ENCODE measurements at regions not wholly inside any gene's neighbourhood (a gene's known extent, or its start where the extent isn't known, plus 50 kb on each side); places are given as distances from the start of the nearest gene placed in this dataset.

GRCh38 chr7:138257459-138258196, 181.4 kb downstream of the AKR1D1 start:
- no peak for DNase-seq (ENCODE audit: low spot score)

GRCh38 chr7:138258197-138258559, 181.9 kb downstream of the AKR1D1 start:
- no peak for DNase-seq (ENCODE audit: low spot score)

- no peak for DNase-seq (ENCODE audit: low spot score)
Observed at GRCh38 chr7:138259675-138260074, 183.4 kb downstream of the AKR1D1 start.

DNA sequence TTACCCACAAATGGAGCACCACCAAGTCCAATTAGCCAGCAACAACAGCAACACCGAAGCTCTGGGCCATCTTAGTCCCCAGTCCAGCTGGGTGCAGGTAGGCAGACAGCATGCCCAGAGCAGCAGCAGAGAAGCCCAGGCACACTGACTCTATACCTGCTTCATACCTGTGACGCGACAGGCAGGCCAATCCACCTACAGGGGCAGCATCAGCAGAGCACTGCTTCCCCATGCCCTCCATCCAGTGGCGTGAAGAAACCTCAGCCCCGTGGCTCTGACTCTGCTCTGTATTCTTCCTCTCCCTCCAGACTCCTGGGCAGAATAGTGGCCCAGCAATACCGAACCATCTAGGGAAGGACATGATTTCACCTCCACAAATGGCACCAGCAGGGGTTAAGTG, 191.7 kb downstream of the AKR1D1 start:
- no peak for DNase-seq (ENCODE audit: low spot score)

DNA sequence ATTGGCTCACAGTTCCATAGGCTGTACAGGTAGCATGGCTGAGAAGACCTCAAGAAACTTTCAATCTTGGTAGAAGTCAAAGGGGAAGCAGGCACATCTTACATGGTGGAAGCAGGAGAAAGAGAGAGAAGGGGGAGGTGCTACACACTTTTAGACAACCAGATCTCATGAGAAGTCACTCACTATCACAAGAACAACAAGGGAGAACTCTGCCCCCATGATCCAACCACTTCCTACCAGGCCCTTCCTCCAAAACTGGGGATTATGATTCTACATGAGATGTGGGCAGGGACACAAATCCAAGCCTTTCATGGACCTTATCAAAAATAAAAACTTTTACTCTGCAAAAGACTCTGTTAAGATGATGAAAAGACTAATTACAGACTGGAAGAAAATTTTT, 183.2 kb upstream of the TRIM24 start:
- no peak for DNase-seq (ENCODE audit: low spot score)

DNA sequence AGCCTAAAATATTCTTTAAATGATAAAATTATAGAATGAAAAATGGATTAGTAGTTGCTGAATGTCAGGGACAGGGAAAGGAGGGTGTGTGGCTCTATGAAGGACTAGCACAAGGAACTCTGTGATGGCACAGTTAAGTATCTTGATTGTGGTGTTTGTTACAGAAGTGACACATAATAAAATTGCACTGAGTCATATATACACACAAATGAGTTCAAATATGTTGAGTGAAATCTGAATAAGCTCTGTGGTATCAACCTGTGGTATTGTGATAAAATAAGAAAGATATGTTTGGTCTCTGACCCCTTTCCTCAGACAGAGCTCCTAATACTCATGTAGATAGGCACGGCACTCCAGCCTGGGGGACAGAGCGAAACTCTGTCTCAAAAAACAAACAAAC, 181.5 kb upstream of the TRIM24 start:
- no peak for DNase-seq (ENCODE audit: low spot score)

DNA sequence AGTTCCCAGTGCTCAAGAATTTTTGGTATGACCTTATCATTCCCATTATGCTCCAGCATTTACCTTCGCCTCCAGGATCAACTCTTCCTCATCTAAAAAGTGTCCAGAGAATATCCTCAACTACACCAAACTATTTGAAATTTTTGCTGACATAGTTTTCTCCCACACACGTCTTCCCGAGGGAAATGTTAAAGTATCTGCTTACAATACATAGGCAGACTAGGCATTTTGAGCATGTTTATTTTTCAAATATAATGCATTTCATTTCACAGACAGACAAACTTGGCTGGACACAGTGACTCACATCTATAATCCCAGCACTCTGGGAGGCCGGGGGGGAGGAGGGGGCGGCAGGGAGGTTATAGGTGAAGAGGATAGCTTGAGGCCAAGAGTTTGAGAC, 177.1 kb upstream of the TRIM24 start:
- no peak for DNase-seq (ENCODE audit: low spot score)

DNA sequence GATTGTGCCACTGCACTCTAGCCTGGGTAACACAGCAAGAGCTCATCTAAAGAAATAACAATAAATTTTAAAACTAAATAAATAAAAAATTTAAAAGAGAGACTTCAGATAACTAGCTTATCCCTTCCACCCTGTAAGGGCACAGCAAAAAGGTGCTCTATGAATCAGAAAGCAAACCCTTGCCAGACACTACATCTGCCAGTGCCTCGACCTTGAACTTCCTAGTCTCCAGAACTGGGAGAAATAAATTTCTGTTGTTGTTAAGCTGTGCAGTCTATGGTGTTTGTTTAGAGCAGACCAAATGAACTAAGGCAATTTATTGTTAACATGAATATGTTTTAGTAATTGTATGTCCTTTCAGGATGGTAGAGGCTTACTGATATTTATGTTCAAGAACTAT, 174.9 kb upstream of the TRIM24 start:
- no peak for DNase-seq (ENCODE audit: low spot score)

- DNase-seq (ENCODE audit: low spot score) = no peak
Observed at GRCh38 chr7:138286846-138287245, 173.2 kb upstream of the TRIM24 start.

DNA sequence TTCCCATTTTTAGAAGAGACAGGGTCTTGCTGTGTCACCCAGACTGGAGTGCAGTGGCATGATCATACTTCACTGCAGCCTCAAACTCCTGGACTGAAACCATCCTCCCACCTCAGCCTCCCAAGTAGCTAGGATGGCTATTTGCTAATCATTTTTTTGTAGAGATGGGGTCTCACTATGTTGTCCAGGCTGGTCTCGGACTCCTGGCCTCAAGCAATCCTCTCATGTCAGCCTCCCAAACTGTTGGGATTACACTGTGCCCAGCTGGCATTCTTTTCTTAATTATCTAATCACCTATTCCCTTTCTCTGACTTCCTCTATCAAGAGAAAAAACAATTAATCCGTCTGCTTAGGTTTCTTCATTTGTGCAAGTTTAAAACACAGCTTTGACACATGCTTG, 172.5 kb upstream of the TRIM24 start:
- no peak for DNase-seq (ENCODE audit: low spot score)

DNA sequence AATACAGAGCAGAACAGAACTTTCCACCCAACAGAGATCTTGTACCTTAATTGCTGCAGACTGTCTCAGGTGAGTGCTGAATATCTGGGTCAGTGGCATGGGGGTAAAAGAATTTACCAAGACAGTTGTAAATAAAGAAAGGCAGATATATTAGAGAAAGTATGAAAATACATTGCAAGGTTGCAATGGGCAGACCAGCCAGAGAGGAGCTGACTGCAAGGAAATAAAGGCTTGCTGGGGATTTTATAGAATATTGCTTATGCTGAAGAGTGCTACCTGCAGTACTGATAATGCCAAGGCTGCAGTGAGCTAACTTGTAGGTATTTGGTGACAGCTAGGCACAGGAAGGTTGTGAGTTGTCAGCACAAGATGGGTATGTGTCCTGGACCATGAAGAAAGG, 171.0 kb upstream of the TRIM24 start:
- DNase-seq (ENCODE audit: low spot score) = no peak

- no peak for DNase-seq (ENCODE audit: low spot score)
Observed at GRCh38 chr7:138289864-138290263, 170.2 kb upstream of the TRIM24 start.

- DNase-seq (ENCODE audit: low spot score) = no peak
Observed at GRCh38 chr7:138292951-138293350, 167.1 kb upstream of the TRIM24 start.

DNA sequence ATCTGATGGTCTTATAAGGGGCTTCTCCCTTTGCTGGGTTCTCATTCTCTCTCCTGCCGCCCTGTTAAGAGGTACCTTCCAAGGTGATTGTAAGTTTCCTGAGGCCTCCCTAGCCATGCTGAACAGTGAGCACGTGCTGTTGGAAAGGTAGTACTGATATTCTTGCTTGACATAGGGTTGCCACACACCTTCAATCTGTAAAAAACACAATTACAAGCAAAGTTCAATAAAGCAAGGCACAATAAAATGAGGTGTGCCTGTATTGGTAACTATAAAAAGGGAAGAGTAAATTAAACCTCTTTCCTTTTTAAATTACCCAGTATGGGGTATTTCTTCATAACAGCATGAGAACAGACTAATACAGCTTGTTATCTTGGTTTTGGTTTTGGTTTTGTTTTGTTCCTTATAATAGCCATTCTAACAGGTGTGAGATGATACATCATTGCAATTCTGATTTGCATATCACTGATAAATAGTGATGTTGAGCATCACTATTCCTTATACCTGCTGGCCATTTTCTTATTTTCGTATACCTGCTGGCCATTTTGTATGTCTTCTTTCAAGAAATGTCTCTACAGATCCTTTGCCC, 164.9 kb upstream of the TRIM24 start:
- no peak for DNase-seq (ENCODE audit: low spot score)

GRCh38 chr7:138297526-138297925, 162.5 kb upstream of the TRIM24 start:
- DNase-seq (ENCODE audit: low spot score) = no peak

DNA sequence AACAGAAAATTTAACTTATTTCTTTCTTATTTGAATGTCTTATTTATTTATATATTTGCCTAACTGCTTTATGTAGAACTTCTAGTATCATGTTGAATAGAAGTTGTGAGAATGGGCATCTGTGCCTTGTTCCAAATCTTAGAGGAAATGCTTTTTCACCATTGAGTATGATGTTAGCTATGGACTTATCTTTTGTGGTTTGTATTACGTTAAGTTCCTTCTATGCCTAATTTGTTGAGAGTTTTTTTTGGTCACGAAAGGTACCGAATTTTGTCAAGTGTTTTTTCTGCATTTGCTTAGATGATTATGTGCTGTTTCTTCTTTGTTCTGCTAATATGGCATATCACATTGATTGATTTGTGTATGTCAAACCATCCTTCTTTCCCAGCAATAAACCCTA, 161.0 kb upstream of the TRIM24 start:
- DNase-seq (ENCODE audit: low spot score) = no peak

DNA sequence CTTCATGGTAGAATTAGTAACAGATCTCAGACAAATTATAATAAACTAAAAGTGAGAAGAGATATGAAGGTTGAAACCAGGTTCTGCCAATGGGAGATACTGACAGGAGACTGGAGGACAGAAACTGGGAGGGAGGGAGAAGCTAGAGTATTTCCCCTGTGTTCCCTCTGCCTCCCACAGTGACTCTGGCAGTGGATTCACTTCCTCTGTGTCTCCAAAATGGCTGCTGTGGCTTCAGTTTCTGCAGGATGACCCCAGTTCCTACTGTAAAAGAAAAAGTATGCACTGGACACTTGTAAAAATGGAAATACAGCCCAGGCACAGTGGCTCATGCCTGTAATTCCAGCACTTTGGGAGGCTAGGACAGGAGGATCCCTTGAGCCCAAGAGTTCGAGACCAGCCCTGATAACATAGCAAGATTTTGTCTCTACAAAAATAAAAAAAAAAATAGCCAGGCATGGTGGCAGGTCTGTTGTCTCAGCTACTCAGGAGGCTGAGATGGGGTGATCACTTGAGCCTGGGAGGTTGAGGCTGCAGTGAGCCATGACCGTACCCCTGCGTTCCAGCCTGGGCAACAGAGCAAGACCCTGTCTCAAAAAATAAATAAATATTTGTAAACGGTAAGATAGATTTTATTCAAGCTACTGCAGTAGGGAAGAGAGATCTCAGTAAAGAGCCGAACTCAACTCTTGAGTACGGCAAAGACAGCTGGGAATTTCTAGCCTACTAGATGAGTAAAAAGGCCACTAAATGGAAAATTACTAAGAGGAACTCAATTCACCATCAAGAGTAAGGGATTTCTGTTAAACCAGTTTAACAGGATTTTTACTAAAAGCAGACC, 156.6 kb upstream of the TRIM24 start:
- DNase-seq (ENCODE audit: low spot score) = no peak

GRCh38 chr7:138304071-138304320, 156.1 kb upstream of the TRIM24 start:
- no peak for DNase-seq (ENCODE audit: low spot score)

DNA sequence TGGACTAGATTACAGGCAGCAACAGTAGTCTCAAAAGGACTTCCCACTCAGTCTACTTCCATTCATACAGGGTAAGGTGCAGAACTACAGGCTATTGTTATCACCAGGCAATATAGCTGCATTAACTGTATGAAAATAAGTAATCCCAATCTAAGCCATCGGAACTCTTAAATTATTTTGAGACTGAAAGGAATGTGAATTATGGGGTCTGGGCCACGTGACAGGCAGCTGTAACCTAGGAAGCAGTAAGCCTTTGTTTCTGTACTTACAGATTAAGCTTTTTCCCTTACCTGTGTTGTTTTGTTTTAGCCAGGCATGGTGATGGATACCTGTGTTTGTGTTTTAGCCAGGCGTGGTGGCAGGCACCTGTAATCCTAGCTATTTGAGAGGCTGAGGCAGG, 152.4 kb upstream of the TRIM24 start:
- no peak for DNase-seq (ENCODE audit: low spot score)

DNA sequence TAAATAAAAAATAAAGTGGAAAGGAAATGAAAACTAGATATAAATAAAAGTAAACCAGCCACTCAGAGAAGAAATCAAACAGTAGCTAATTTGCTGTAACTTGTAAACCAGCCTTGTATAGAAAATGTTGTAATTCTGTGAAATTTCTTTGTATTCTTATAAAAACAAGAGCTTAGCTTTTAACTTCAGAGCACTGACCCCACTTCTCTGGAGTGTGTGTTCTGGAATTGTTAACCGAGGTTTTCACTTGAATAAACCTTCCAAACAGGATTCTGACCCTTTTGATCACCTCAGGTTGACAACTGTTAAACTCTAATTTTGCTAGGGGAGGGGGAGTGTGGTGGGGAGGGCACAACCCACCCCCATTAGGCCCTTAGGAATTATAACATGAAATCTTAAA, 151.9 kb upstream of the TRIM24 start:
- no peak for DNase-seq (ENCODE audit: low spot score)

DNA sequence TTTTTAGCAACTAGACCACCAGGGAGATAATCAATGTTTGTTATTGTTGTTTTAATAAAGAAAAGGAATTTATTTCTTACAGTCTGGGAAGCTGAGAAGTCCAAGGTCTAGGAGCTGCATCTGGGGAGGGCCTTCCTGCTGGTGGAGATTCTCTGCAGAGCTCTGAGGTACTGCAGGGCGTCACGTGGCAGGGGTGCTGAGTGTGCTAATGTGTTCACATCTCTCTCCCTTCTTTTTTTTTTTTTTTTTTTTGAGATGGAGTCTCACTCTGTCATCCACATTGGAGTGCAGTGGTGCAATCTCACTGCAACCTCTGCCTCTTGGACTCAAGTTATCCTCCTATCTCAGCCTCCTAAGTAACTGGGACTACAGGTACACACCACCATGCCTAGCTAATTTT, 150.9 kb upstream of the TRIM24 start:
- no peak for DNase-seq (ENCODE audit: low spot score)

DNA sequence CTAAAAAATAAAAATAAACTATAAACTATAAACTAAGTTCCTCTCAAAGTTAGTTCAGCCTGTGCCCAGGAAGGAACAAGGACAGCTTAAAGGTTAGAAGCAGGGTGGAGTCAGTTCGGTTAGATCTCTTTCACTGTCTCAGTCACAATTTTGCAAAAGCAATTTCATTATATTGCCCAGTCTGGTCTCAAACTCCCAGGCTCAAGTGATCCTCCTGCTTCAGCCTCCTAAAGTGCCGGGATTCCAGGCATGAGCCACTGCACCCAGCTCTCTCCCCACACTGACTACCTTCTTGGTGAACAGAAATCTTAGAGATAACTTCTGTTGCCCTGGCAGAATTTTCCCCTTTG, 146.3 kb upstream of the TRIM24 start:
- no peak for DNase-seq (ENCODE audit: low spot score)

DNA sequence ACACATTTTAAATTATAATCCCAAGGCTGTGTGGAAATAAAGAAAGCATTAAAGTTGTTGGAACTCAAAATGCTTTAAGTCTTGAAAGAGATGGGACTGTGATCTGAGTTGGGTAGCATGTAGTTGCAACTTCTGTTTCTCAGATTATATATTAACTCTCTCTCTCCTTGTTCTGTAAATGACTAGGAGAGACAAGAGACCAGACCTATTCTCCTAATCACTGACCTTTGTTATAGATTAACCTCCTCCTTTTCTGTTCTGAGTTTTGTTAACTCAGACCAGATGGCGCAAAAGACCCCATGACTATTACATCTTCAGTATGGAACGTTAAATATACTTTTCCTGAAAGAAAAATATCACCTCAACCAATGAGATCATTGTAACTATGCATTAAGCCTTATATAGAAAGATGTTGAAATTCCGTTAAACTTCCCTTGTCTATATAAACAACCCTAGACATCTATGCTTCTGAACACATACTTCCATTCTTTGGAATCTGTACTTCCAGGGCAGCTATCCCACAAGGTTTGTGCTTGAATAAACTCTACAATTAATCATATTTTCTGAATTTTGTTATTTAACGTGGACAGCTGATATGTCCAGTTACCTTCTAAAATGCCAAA, 143.5 kb upstream of the TRIM24 start:
- no peak for DNase-seq (ENCODE audit: low spot score)

All from ecto neural progenitor cell (in vitro differentiated cells).